Neural progenitor cell (in vitro differentiated cells): ENCODE measurements at regions not wholly inside any gene's neighbourhood (a gene's known extent, or its start where the extent isn't known, plus 50 kb on each side); places are given as distances from the start of the nearest gene placed in this dataset.

ENCODE experiments used
- DNase-seq: peaks from one replicate; pipeline ENCODE4 v3.0.0-alpha.2; 2016; ENCODE audit warnings: low spot score
- H2AFZ ChIP-seq: fragments of 200-600 bp; sonication (generic); replicated peaks from 2 replicates; pipeline ENCODE4 v1.6.1; 2016; ENCODE audit warnings: antibody characterized with exemption
- H3F3A ChIP-seq: fragments of 200-600 bp; sonication (generic); 2 replicates; pipeline ENCODE4 v1.6.1; 2016; ENCODE audit warnings: antibody characterized with exemption, low read depth
- H3K27ac ChIP-seq: fragments of 200-600 bp; sonication (generic); 2 replicates; pipeline ENCODE4 v1.5.1; 2016; ENCODE audit warnings: mild to moderate bottlenecking
- H3K27me3 ChIP-seq: fragments of 200-600 bp; sonication (generic); 2 replicates; pipeline ENCODE4 v1.6.1; 2016; ENCODE audit warnings: mild to moderate bottlenecking, moderate library complexity
- H3K36me3 ChIP-seq: fragments of 200-600 bp; sonication (generic); 2 replicates; pipeline ENCODE4 v1.5.1; 2016
- H3K4me1 ChIP-seq: fragments of 200-600 bp; sonication (generic); 2 replicates; pipeline ENCODE4 v1.6.1; 2016; ENCODE audit warnings: mixed run types
- H3K4me2 ChIP-seq: fragments of 200-600 bp; sonication (generic); 2 replicates; pipeline ENCODE4 v1.6.1; 2016
- H3K4me3 ChIP-seq: fragments of 200-600 bp; sonication (generic); 2 replicates; pipeline ENCODE4 v1.5.1; 2016
- H3K79me2 ChIP-seq: fragments of 200-600 bp; sonication (generic); 2 replicates; pipeline ENCODE4 v1.6.1; 2016; ENCODE audit warnings: low read depth
- H3K9ac ChIP-seq: fragments of 200-600 bp; sonication (generic); 2 replicates; pipeline ENCODE4 v1.6.1; 2016
- H3K9me3 ChIP-seq: fragments of 200-600 bp; sonication (generic); 2 replicates; pipeline ENCODE4 v1.5.1; 2016; ENCODE audit warnings: low read depth
- H4K20me1 ChIP-seq: fragments of 200-600 bp; sonication (generic); 2 replicates; pipeline ENCODE4 v1.6.1; 2016; ENCODE audit warnings: low read depth
- H3K27ac Mint-ChIP-seq: 3 replicates; pipeline ENCODE4 v1.8.0; 2021; ENCODE audit warnings: mixed read lengths
- H3K27me3 Mint-ChIP-seq: 2 replicates; pipeline ENCODE4 v1.8.0; 2022; ENCODE audit warnings: low read depth, mild to moderate bottlenecking, inconsistent platforms, moderate library complexity, mixed read lengths; ENCODE audit not compliant: insufficient read depth
- H3K36me3 Mint-ChIP-seq: 3 replicates; pipeline ENCODE4 v1.8.0; 2021; ENCODE audit warnings: mixed read lengths
- H3K4me1 Mint-ChIP-seq: 3 replicates; pipeline ENCODE4 v1.8.0; 2021; ENCODE audit warnings: mixed read lengths
- H3K4me3 Mint-ChIP-seq: 3 replicates; pipeline ENCODE4 v1.8.0; 2021; ENCODE audit warnings: mild to moderate bottlenecking, moderate library complexity, mixed read lengths
- H3K9me3 Mint-ChIP-seq: 3 replicates; pipeline ENCODE4 v1.8.0; 2020; ENCODE audit warnings: mixed read lengths
- EZH2 ChIP-seq: fragments of 200-600 bp; sonication (generic); IDR thresholded peaks from 2 replicates; pipeline ENCODE4 v1.6.1; 2017; ENCODE audit warnings: antibody characterized with exemption, mild to moderate bottlenecking, moderate library complexity
- EZH2phosphoT487 ChIP-seq: fragments of 200-600 bp; sonication (generic); IDR thresholded peaks from 2 replicates; pipeline ENCODE4 v1.6.1; 2017; ENCODE audit warnings: antibody characterized with exemption
- TF ChIP-seq, protein P1 (sequence below): fragments of 200-600 bp; sonication (generic); IDR thresholded peaks from 2 replicates; pipeline ENCODE4 v1.5.1; 2017; ENCODE audit warnings: antibody characterized with exemption, mild to moderate bottlenecking

DNA sequence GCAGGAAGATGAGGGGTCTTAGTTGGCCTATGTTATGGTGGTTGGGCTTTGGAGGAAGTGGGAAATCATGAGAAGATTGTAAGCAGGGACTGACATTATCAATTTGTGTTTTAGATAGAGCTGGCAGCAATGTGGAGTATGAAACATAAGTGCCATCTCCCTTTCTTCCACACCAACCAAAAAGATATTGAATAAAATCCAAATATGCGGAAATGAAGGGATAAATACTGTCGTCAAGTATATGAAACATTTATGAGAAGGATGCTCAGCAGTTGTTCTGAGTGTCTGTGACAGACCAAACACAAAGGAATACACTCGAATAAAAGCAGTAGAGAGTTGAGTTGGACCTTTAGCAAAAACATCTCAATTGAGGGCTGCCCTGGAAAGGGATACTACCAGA lies 1090.0 kb upstream of the ZEB2 start:
- H3K27ac Mint-ChIP-seq: no peak overlapping the region
- H2AFZ ChIP-seq: peak overlapping the region; percentile 5
- H3K4me1 Mint-ChIP-seq: no peaks in the 10 kb centered on the region

DNA sequence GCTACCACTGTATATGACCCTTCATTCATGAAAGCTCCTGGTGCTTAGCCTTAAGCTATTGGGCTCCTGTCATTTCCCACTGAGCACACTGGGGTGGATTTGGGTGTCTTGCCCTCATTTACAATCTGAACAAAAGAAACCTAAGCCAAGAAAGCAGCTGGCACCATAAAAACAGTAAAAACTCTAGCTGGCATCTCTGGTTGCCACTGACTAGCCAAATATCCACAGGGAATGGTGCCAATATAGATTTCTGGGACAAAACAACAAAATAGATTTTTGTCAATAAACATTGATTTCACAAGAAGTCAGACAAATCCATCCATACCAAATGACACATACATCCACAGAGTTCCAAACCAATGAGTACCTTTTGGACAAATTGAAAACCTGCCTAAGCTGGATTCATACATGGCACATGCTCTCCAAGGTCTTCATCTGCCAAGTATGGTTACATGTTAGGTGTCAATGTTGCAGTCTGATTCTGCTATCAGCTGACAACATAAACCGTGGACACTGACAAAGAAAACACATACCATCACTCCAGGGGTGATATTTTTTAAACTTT lies 1081.5 kb upstream of the ZEB2 start:
- peaks cover 2% of the 10 kb centered on the region for H3K27me3 Mint-ChIP-seq

More for the DNA sequence above, 1090.0 kb upstream of the ZEB2 start:
- no peaks in the 10 kb centered on the region for H3F3A ChIP-seq
- no peak overlapping the region for H3K27ac ChIP-seq
- no peak overlapping the region for H3K9ac ChIP-seq
- H3K36me3 ChIP-seq: no peaks in the 10 kb centered on the region
- H4K20me1 ChIP-seq: no peaks in the 10 kb centered on the region
- no peaks in the 10 kb centered on the region for H3K79me2 ChIP-seq
- no peak for DNase-seq
- H3K4me2 ChIP-seq: no peak overlapping the region
- Mint-ChIP-seq H3K4me3 (no peak overlapping the region), H3K27me3 (no peaks in the 10 kb centered on the region), H3K36me3 (no peaks in the 10 kb centered on the region), H3K9me3 (peaks cover 2% of the 10 kb centered on the region)
- TF ChIP-seq, protein P1, sequence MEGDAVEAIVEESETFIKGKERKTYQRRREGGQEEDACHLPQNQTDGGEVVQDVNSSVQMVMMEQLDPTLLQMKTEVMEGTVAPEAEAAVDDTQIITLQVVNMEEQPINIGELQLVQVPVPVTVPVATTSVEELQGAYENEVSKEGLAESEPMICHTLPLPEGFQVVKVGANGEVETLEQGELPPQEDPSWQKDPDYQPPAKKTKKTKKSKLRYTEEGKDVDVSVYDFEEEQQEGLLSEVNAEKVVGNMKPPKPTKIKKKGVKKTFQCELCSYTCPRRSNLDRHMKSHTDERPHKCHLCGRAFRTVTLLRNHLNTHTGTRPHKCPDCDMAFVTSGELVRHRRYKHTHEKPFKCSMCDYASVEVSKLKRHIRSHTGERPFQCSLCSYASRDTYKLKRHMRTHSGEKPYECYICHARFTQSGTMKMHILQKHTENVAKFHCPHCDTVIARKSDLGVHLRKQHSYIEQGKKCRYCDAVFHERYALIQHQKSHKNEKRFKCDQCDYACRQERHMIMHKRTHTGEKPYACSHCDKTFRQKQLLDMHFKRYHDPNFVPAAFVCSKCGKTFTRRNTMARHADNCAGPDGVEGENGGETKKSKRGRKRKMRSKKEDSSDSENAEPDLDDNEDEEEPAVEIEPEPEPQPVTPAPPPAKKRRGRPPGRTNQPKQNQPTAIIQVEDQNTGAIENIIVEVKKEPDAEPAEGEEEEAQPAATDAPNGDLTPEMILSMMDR: no peak
- TF ChIP-seq EZH2: no peak
- no peak for TF ChIP-seq EZH2phosphoT487
- no peaks in the 10 kb centered on the region for H3K4me1 ChIP-seq
- H3K9me3 ChIP-seq: no peaks in the 10 kb centered on the region
- H3K27me3 ChIP-seq: no peaks in the 10 kb centered on the region
- H3K4me3 ChIP-seq: no peak overlapping the region

DNA sequence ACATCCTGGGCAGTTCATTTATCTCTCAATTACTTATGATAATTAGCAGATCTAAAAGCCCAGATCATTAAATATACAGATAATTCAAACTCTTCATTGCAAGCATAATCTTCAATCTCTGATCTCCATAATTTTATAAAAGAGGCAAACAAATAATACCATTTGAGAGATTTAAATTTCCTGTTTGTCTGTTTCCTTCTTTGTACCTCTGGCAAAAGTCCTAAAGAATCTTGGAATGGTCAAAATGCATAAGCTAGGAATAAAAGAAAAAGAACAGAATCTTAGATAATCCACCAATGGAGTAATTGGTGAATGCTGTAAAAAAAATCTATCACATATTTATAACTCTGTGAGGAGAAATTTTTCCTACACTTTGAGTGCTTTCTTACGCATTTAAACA lies 1080.9 kb upstream of the ZEB2 start:
- Histone ChIP-seq H3K9me3 (no peaks in the 10 kb centered on the region), H3K27ac (no peak overlapping the region), H3K36me3 (no peaks in the 10 kb centered on the region), H3K4me3 (no peak overlapping the region), H3F3A (no peaks in the 10 kb centered on the region), H3K4me2 (no peak overlapping the region), H2AFZ (peak overlapping the region; percentile 15), H3K9ac (no peak overlapping the region), H3K79me2 (no peaks in the 10 kb centered on the region), H3K4me1 (no peaks in the 10 kb centered on the region), H3K27me3 (no peaks in the 10 kb centered on the region), H4K20me1 (no peaks in the 10 kb centered on the region)
- peak overlapping the region; percentile 57 for H3K27ac Mint-ChIP-seq
- H3K4me1 Mint-ChIP-seq: peaks cover 4% of the 10 kb centered on the region
- H3K36me3 Mint-ChIP-seq: no peaks in the 10 kb centered on the region
- H3K9me3 Mint-ChIP-seq: peaks cover 2% of the 10 kb centered on the region
- DNase-seq: no peak
- H3K4me3 Mint-ChIP-seq: no peak overlapping the region
- peaks cover 2% of the 10 kb centered on the region for H3K27me3 Mint-ChIP-seq
- TF ChIP-seq, protein P1: no peak
- no peak for TF ChIP-seq EZH2
- TF ChIP-seq EZH2phosphoT487: no peak

More for the DNA sequence above, 1081.5 kb upstream of the ZEB2 start:
- H3F3A ChIP-seq: no peaks in the 10 kb centered on the region
- H3K27ac ChIP-seq: no peak overlapping the region
- no peak overlapping the region for H3K4me3 Mint-ChIP-seq
- H3K9me3 Mint-ChIP-seq: peaks cover 2% of the 10 kb centered on the region
- no peak overlapping the region for H3K4me3 ChIP-seq
- peak overlapping the region; percentile 57 for H3K27ac Mint-ChIP-seq
- H3K79me2 ChIP-seq: no peaks in the 10 kb centered on the region
- no peak overlapping the region for H3K9ac ChIP-seq
- H3K27me3 ChIP-seq: no peaks in the 10 kb centered on the region
- no peaks in the 10 kb centered on the region for H3K36me3 ChIP-seq
- H2AFZ ChIP-seq: no peak overlapping the region
- DNase-seq: no peak
- TF ChIP-seq, protein P1: no peak
- TF ChIP-seq EZH2 (no peak), EZH2phosphoT487 (no peak)
- H3K4me2 ChIP-seq: no peak overlapping the region
- H3K36me3 Mint-ChIP-seq: no peaks in the 10 kb centered on the region
- no peaks in the 10 kb centered on the region for H3K9me3 ChIP-seq
- H3K4me1 ChIP-seq: no peaks in the 10 kb centered on the region
- H3K4me1 Mint-ChIP-seq: peaks cover 4% of the 10 kb centered on the region
- H4K20me1 ChIP-seq: no peaks in the 10 kb centered on the region
